GM18519 (cell line): ENCODE measurements at regions not wholly inside any gene's neighbourhood (a gene's known extent, or its start where the extent isn't known, plus 50 kb on each side); places are given as distances from the start of the nearest gene placed in this dataset.

Source experiments
- ATAC-seq: cut with Tn5 transposase; IDR thresholded peaks from one replicate; pipeline ENCODE4 v1.9.1; 2021; ENCODE audit warnings: mild to moderate bottlenecking, moderate library complexity; ENCODE audit not compliant: unreplicated experiment, low FRiP score

- ATAC-seq = no peak
These were observed 591.6 kb upstream of the SGCD start for GRCh38 chr5:155735388-155735787.

- ATAC-seq = no peak
These were observed 588.3 kb upstream of the SGCD start for GRCh38 chr5:155738616-155739015.

GRCh38 chr5:155746367-155747038 is 580.5 kb upstream of the SGCD start:
- ATAC-seq = no peak

- no peak for ATAC-seq
These were observed 576.9 kb upstream of the SGCD start for GRCh38 chr5:155750101-155750500.

GRCh38 chr5:155750571-155750970 is 576.4 kb upstream of the SGCD start:
- no peak for ATAC-seq

GRCh38 chr5:155753943-155754581 is 572.9 kb upstream of the SGCD start:
- no peak for ATAC-seq

- ATAC-seq = no peak
These were observed 567.7 kb upstream of the SGCD start for GRCh38 chr5:155759252-155759651.

- no peak for ATAC-seq
These were observed 567.0 kb upstream of the SGCD start for GRCh38 chr5:155759984-155760383.

- no peak for ATAC-seq
These were observed 565.5 kb upstream of the SGCD start for GRCh38 chr5:155761502-155761901.

GRCh38 chr5:155765715-155766114 is 561.2 kb upstream of the SGCD start:
- ATAC-seq = no peak

GRCh38 chr5:155767470-155767869 is 559.5 kb upstream of the SGCD start:
- ATAC-seq = no peak

- no peak for ATAC-seq
These were observed 558.6 kb upstream of the SGCD start for GRCh38 chr5:155768332-155768731.

- no peak for ATAC-seq
These were observed 554.8 kb upstream of the SGCD start for GRCh38 chr5:155772009-155772662.

- no peak for ATAC-seq
These were observed 553.3 kb upstream of the SGCD start for GRCh38 chr5:155773680-155774079.

- ATAC-seq = no peak
These were observed 546.7 kb upstream of the SGCD start for GRCh38 chr5:155780260-155780659.

- ATAC-seq = no peak
These were observed 543.7 kb upstream of the SGCD start for GRCh38 chr5:155783246-155783645.

- no peak for ATAC-seq
These were observed 543.2 kb upstream of the SGCD start for GRCh38 chr5:155783791-155784190.

GRCh38 chr5:155786108-155786507 is 540.9 kb upstream of the SGCD start:
- no peak for ATAC-seq

GRCh38 chr5:155792873-155793272 is 534.1 kb upstream of the SGCD start:
- no peak for ATAC-seq

- ATAC-seq = no peak
These were observed 532.2 kb upstream of the SGCD start for GRCh38 chr5:155794795-155795194.

GRCh38 chr5:155799308-155799707 is 527.7 kb upstream of the SGCD start:
- ATAC-seq = no peak
